ENCODE measurements at regions not wholly inside any gene's neighbourhood (a gene's known extent, or its start where the extent isn't known, plus 50 kb on each side); places are given as distances from the start of the nearest gene placed in this dataset.

DNA sequence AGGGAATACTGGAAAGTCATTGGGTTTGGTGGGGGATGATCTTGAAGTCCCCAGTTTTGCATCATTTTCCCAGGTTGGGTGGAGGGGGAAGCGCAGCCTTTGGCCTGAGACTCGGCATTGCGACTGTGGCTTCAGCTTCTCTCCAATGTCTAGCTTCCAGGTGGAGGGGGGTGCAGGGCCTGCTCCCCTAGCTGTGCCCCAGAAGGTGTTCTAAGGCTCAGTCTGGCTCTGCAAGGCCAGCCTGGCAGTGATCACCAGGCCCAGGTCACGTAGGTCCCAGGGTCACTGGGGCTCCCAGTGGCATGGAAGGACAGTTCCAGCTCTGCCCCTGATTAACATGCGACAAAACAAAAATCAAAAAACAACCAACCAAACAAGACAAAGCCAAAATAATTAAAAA lies 56.9 kb upstream of the HAAO start:
- no peak for DNase-seq

- no peak for DNase-seq
These were observed 56.4 kb upstream of the HAAO start for GRCh38 chr2:42848726-42849290.

GRCh38 chr2:42848265-42848664 lies 55.9 kb upstream of the HAAO start:
- DNase-seq: no peak

GRCh38 chr2:42847596-42848151 lies 55.3 kb upstream of the HAAO start:
- DNase-seq: no peak

DNA sequence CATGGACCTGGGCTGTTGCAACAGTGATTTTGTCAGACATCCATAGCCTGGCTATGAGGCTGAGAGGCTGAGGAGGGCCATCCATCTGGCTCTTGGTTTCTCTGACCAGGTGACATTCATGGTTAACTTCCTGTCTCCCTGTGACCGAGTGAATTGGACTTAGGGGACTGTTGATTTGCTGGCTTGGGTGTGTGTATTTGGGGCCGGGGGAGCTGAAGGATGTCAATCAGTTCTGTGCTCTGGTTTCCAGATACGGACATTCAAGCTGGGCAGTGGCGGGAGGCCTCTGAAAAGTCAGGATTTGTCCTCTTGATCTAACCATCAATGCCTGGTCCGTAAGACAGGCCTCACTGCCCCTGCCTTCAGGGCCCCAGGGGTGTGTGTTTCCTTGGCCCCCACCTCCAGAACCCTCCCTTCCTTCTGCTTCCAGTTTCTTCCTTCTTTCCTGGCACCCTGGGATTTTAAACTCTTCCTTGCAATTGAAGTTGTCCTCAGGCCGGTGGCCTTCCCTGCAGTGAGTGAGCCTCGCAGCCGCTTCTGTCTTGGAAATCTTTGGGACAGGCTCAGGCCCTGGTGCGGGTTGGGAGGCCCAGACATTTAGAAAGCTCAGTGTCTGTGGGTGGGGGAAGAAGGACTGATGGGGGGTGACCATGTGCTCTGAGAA lies 54.7 kb upstream of the HAAO start:
- no peak for DNase-seq

- DNase-seq: no peak
These were observed 53.6 kb upstream of the HAAO start for GRCh38 chr2:42846026-42846425.

DNA sequence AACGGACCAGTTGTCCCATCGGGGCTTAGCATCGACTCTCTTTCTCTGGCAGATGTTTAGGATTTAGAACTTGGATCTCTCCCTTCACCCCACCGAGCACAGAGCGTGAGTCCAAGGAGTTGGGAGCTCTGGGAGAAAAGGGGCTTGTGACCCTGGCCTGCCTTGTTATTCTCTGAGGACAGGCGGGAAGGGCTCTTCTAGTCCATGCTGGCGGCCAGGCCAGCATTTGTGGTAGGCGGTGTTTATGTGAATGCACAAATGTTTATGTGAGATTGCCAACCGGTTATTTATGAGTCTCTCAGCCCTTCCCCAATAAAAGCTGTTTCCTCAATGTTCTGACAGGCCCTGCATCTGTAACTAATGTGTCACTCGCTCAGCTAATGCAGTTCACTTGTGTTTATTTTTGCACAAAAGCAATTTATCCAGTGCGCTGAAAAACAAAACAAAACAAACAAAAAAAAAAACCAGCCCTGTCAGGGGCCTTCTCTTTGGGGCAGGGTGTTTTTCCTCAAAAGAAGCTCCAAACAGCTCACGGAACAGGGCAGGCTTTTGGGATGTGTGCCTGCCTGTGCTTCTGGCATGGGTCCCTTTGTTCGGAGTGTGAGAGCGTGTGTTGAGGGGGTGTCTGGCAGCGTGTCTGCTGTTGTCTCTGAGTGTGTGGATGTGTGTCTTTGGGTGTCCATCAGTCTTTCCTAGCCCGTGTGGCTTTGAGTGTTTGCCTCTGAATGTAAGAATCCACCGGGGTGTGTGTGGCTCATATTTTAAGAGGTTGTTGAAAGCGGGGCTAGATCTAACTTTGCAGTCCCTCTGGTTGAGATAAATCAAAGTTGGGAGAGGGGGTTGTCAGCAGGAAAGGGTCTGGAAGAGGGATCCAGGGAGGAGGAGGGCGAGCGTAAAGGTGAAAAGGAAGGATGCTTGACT lies 52.8 kb upstream of the HAAO start:
- no peak for DNase-seq

DNA sequence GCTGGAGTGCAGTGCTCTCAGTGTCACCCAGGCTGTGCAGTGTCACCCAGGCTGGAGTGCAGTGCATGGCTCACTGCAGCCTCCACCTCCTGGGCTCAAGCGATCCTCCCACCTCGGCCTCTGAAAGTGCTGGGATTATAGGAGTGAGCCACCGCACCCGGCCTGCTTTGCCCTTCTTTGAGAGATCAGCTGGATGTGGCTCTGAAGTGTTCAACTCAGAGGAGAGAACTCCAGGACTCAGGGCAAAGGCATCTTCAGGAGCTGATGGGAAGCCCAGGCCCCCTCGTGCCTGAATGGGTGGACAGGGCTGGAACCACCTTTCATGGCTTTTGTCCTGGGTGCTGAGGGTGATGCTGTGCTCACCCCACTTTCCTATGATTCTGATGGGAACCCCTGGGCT lies 52.0 kb upstream of the HAAO start:
- DNase-seq: no peak

GRCh38 chr2:42843611-42844010 lies 51.2 kb upstream of the HAAO start:
- DNase-seq: no peak

GRCh38 chr2:42843131-42843530 lies 50.7 kb upstream of the HAAO start:
- no peak for DNase-seq

DNA sequence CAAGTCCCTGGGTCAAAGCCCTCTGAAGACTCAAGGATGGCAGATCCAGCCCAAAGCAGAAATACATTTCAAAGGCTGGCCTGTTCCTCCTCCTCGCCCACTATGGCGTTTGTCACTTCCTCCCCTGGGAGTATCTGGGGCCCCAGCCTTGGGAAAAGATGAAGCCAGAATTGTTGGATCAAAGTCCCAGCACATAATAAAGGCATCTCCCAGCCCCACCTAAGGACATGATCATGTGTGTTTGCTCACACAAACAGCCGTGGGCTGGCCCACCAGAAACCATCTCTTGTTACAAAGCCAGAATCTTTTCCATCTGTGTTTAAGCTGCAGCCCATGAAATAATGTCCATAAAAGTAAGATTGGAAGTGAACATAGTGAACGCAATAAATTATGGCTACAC lies 50.1 kb upstream of the HAAO start:
- DNase-seq: no peak
